ENCODE measurements at regions not wholly inside any gene's neighbourhood (a gene's known extent, or its start where the extent isn't known, plus 50 kb on each side); places are given as distances from the start of the nearest gene placed in this dataset.

- no peak for DNase-seq
- no peak overlapping the region for H3K4me3 ChIP-seq (ENCODE audit: low read depth in 2 of 2, low read length in 1 of 2)
- H3F3A ChIP-seq (replicated peaks; ENCODE audit: insufficient read depth), result no peaks in the 10 kb centered on the region
- no peaks in the 10 kb centered on the region for H3K4me1 ChIP-seq (ENCODE audit: control insufficient read depth in 1 of 2, insufficient read depth in 2 of 2, low read depth in 1 of 2, low read length in 1 of 2)
- POLR2A ChIA-PET, result no interaction called here
- WGBS (ENCODE audit: low lambda C conversion rate), result 46% methylated on average over 2 of the region's 2 CpGs
- no peaks in the 10 kb centered on the region; the same call in 1 of the 2 replicates for H3K9me2 ChIP-seq
- TF ChIP-seq CTCF (IDR thresholded peaks at IDR 0.05) (no peak), POLR2AphosphoS5 (IDR thresholded peaks at IDR 0.05; ENCODE audit: low read depth, low read length) (no peak), RXRA (IDR thresholded peaks at IDR 0.05; ENCODE audit: borderline replicate concordance, low read depth) (no peak), ZBTB33 (IDR thresholded peaks at IDR 0.05; ENCODE audit: borderline replicate concordance, low read depth) (no peak), MEF2A (IDR thresholded peaks at IDR 0.05; ENCODE audit: borderline replicate concordance, low read depth) (no peak), RAD21 (IDR thresholded peaks at IDR 0.05; ENCODE audit: low read length) (no peak), ELF1 (IDR thresholded peaks at IDR 0.05) (no peak), GATA2 (CRISPR knock-in tag; IDR thresholded peaks at IDR 0.05) (no peak), RCOR1 (IDR thresholded peaks at IDR 0.05; ENCODE audit: low read length) (no peak), TEAD4 (IDR thresholded peaks at IDR 0.05; ENCODE audit: borderline replicate concordance, insufficient read depth) (no peak), FOXJ3 (CRISPR knock-in tag; IDR thresholded peaks at IDR 0.05) (no peak), USF1 (IDR thresholded peaks at IDR 0.05; ENCODE audit: borderline replicate concordance, low read depth) (no peak), YY1 (IDR thresholded peaks at IDR 0.05; ENCODE audit: low read depth) (no peak), GABPA (IDR thresholded peaks at IDR 0.05; ENCODE audit: low read depth) (no peak), PBX3 (IDR thresholded peaks at IDR 0.05) (no peak), REST (IDR thresholded peaks at IDR 0.05; ENCODE audit: low read depth, low read length) (no peak), NFIC (IDR thresholded peaks at IDR 0.05; ENCODE audit: borderline replicate concordance) (no peak), TAF1 (IDR thresholded peaks at IDR 0.05; ENCODE audit: borderline replicate concordance, low read depth, low read length) (no peak), NRF1 (IDR thresholded peaks at IDR 0.05; ENCODE audit: low read depth, low read length) (no peak), MXI1 (IDR thresholded peaks at IDR 0.05; ENCODE audit: low read depth, low read length) (no peak)
- CTCF ChIA-PET, result interaction anchor here (1.0 kb wide), 1 partner anchor 18 kb away, joined by 4 read pairs; no protein-coding TSS in a partner anchor
- no peak overlapping the region for H2AFZ ChIP-seq (ENCODE audit: low read depth)
- H3K9me3 ChIP-seq, result peaks cover 3% of the 10 kb centered on the region; the same call in 1 of the 2 replicates
- no peaks in the 10 kb centered on the region for H3K27me3 ChIP-seq (ENCODE audit: insufficient read depth)
- H3K9ac ChIP-seq, result no peak overlapping the region
- H3K36me3 ChIP-seq (replicated peaks in 1 of 2; ENCODE audit: control insufficient read depth in 1 of 2, insufficient read depth in 2 of 2, low read length in 1 of 2), result no peaks in the 10 kb centered on the region
- no peak overlapping the region for H3K27ac ChIP-seq (ENCODE audit: low read depth in 2 of 2, low read length in 1 of 2)
- no peaks in the 10 kb centered on the region for H4K20me1 ChIP-seq (ENCODE audit: insufficient read depth)
- no peaks in the 10 kb centered on the region for H3K79me2 ChIP-seq (ENCODE audit: insufficient read depth)
- no peak overlapping the region for H3K4me2 ChIP-seq
Observed at GRCh38 chrX:57752866-57753265, 72.8 kb upstream of the NLRP2B start.
